ENCODE measurements at regions not wholly inside any gene's neighbourhood (a gene's known extent, or its start where the extent isn't known, plus 50 kb on each side); places are given as distances from the start of the nearest gene placed in this dataset.

DNA sequence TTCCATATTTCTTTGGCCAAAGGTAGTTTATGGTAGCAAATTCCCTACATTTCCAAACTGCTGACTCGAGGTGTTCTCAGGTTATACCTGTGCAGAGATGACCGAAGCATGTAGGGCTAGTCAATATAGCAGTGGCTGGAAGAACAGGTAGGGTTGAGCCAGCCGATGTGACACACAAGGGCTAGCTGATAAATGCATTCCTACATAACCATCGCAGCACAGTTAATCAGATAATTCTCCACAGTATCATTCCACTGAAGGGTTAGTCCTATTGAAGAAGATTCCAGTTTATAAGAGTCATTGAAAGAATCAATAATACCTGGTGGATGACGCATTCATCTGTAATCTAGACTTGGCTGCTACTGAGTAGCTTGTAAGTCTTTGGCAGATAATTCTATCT lies 220.0 kb downstream of the KIF20B start:
- TF ChIP-seq, protein P1, sequence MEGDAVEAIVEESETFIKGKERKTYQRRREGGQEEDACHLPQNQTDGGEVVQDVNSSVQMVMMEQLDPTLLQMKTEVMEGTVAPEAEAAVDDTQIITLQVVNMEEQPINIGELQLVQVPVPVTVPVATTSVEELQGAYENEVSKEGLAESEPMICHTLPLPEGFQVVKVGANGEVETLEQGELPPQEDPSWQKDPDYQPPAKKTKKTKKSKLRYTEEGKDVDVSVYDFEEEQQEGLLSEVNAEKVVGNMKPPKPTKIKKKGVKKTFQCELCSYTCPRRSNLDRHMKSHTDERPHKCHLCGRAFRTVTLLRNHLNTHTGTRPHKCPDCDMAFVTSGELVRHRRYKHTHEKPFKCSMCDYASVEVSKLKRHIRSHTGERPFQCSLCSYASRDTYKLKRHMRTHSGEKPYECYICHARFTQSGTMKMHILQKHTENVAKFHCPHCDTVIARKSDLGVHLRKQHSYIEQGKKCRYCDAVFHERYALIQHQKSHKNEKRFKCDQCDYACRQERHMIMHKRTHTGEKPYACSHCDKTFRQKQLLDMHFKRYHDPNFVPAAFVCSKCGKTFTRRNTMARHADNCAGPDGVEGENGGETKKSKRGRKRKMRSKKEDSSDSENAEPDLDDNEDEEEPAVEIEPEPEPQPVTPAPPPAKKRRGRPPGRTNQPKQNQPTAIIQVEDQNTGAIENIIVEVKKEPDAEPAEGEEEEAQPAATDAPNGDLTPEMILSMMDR (IDR thresholded peaks at IDR 0.05) = no peak
- no peak for TF ChIP-seq POLR2A (IDR thresholded peaks at IDR 0.05)

Data from sigmoid colon (tissue), 3 donors.